NCI-H146 treated with DMSO at 0.1 percent for 48 hours (cell line): ENCODE measurements at regions not wholly inside any gene's neighbourhood (a gene's known extent, or its start where the extent isn't known, plus 50 kb on each side); places are given as distances from the start of the nearest gene placed in this dataset.
"Not testable (repeated sequence)": the region's sequence is repeated elsewhere in the genome, so short reads cannot be mapped to it uniquely, and the experiment has no call there.

ENCODE experiments used
- DNase-seq: peaks from one replicate; lab custom pipeline; 2025; ENCODE audit not compliant: unreplicated experiment; lab: John Stamatoyannopoulos, UW

DNA sequence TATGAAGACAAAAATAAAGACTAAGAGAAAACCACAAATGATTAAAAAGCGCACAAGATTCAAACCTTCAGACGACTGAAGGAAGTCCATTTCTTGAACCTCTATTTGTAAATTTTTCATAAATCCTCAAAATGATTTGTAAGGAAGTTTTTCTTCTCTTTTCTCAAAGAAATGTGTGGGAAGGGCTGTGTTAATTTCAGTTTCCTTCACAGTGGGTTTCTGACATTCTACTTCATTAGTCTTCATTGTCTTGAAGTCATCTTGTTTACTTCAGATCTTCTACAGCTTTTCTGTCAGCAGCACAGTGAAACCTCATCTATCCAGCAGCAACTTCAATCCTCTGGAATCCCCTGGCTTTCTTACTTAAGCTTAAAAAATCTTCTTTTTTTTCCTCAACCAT is 87.6 kb upstream of the MYLIP start:
- DNase-seq: no peak

GRCh38 chr6:16040628-16040974 is 88.3 kb upstream of the MYLIP start:
- no peak for DNase-seq

GRCh38 chr6:16039892-16040627 is 88.8 kb upstream of the MYLIP start:
- not testable (repeated sequence) for DNase-seq

- DNase-seq: no peak
These were observed 89.9 kb upstream of the MYLIP start for GRCh38 chr6:16038938-16039337.

- DNase-seq: no peak
These were observed 93.3 kb upstream of the MYLIP start for GRCh38 chr6:16035488-16036080.

GRCh38 chr6:16033214-16033613 is 95.7 kb upstream of the MYLIP start:
- DNase-seq: no peak

GRCh38 chr6:16031278-16031981 is 97.5 kb upstream of the MYLIP start:
- no peak for DNase-seq

DNA sequence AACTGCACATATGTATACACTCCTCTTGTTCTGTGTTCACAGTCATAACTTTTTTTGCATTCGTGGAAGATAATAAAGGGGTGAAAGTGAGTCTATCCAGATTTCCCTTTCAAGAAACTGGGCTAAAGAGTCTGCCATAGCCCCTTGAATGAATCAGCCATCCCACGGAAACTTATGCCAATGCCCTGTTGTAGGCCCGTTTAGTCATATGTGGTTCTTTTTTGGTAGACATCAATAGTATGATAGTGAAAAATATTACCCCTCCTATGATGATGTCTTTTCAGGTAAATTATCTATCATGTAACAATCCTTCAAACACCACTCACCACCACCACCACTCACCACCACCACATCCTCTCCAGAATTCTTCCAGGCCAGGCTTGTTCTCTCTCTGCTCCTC is 99.9 kb upstream of the MYLIP start:
- no peak for DNase-seq

GRCh38 chr6:16020259-16020658 is 108.6 kb upstream of the MYLIP start:
- no peak for DNase-seq

DNA sequence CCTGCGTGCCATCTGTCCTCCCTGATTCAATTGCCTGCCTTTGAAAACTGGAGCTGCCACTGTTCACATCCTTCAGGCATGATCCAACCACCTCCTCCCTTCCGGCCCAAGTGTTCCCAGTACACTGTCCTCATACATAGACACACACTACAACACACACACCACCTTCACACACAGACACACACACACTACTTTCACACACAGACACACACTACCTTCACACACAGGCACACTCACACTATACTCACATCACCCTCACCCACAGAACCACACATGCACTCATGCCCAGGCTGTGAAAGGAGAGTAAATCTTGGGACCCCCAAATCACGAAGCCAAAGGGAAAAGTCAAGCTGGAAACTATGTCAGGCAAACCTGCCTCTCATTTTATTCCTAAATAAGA is 109.4 kb upstream of the MYLIP start:
- DNase-seq: no peak

DNA sequence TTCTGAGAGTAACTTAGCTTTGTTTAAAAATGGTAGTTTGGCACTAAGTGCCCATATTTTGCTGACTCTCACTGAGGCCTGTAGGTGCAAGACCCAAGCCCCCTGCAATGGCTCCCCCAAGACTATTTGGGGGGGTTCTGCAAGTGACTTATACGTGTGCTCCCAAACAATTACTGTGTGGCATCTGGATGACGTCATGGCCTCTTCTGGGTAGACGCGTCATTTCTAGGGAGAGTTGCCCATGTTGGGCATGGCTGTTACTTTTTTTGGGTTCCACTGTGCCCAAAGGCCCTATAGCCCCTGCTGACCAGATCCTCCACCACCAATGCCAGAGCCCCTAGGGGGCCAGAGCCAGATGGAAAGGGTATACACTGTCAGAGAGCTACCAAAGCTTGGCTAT is 110.3 kb upstream of the MYLIP start:
- DNase-seq: no peak

DNA sequence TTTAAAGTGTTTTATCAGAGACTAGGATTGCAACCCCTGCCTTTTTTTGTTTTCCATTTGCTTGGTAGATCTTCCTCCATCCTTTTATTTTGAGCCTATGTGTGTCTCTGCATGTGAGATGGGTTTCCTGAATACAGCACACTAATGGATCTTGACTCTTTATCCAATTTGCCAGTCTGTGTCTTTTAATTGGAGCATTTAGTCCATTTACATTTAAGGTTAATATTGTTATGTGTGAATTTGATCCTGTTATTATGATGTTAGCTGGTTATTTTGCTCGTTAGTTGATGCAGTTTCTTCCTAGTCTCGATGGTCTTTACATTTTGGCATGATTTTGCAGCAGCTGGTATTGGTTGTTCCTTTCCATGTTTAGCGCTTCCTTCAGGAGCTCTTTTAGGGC is 114.6 kb upstream of the MYLIP start:
- DNase-seq: not testable (repeated sequence)

DNA sequence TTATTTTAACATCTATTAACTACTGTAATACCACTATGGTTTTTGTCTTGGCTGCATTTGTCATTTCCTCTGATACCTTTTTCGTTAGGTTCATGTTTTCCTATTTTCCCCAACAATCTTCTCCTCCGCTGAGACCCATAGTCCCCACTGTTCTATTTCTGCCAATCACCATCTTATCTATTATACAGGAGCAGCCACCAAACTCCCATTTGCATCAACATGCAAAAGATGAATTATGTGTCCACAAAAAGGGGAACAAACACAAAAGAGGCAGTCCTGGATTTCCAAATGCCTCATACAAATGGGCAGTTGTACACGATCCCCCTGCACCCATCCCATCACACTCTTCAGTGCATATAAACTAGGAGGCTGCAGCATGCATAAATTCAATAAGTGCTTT is 121.7 kb upstream of the MYLIP start:
- no peak for DNase-seq

DNA sequence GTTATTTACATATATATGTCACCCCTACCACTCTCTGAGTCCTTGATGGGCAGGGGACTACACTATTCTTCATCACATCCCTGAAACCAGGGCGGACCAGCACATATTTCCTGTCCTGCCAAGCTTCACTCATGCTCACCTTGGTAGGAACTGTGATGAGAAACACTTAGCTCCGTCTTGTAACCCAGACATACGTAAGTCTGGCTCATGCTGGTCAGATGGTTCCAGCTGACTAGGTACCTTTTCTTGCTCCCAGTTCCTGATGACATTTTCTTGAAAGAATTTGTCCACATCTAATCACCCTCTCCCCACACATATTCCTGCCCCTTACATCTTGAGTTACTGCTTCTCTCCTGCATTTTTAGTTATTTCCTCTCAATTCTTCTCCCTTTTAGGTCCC is 122.2 kb upstream of the MYLIP start:
- DNase-seq: no peak

DNA sequence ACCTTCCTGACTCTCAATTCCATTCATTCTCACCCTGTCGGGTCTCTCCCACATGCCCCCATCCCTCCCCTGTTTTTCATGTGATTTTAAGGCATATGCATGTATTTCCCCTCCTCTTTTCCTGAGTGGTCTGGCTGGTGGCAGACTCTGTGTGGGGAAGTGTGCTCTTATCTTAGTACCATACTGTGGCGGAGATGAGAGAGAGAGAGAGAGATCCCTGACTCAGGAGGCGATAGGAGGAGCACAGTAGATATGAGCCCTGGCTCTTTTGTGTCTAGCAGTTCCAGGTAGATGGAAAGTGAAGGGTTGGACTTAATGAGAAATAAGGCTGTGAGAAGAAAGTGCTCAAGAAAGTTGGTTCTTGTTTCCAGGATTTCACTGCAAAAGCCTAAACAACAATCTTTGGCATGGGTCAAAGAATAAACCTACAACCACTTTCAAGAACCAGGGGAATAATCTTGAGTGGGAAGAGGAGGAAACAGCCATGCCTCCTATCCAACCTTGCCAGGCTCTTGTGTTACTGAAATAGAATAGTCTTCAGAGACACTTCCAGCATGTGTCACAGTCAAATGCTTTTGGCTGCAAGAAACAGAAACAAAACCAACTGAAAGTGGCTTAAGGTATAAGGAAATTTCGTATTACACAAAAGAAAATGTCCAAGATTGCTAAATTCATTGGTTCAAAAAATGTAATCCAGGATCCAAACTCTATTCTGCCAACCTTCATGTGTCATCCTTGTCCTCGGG is 123.8 kb upstream of the MYLIP start:
- DNase-seq: no peak

- no peak for DNase-seq
These were observed 125.7 kb upstream of the MYLIP start for GRCh38 chr6:16003197-16003491.

- no peak for DNase-seq
These were observed 126.3 kb upstream of the MYLIP start for GRCh38 chr6:16002332-16003196.

- no peak for DNase-seq
These were observed 127.7 kb upstream of the MYLIP start for GRCh38 chr6:16001158-16001557.

DNA sequence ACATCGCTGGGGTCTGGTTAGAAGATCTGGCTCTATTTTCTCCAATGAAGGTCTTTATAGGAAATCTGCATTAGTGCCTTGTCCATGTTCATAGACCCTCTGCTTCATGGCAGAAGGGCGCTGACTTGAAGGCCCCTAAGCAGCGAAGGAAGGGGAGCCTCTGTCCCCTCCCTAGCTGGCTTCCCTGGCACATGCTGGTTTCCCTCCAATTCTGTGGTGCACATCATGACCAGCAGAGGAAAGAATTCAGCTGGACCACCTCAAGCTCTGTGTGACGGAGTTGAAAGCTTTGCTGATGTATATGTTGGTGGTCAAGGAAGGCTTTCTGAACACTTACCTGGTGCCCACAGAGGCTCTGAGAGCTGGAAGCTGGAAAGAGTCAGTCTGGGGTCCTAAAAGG is 129.7 kb upstream of the MYLIP start:
- no peak for DNase-seq

GRCh38 chr6:15997586-15998388 is 131.1 kb upstream of the MYLIP start:
- no peak for DNase-seq
